T-helper 2 cell treated with Interferon-gamma antibody and Interleukin-4, amounts not matched to agents 5 μg/mL and 100 μg/mL, for 36 hours (primary cell): ENCODE measurements at regions not wholly inside any gene's neighbourhood (a gene's known extent, or its start where the extent isn't known, plus 50 kb on each side); places are given as distances from the start of the nearest gene placed in this dataset.
"Not testable (repeated sequence)": the region's sequence is repeated elsewhere in the genome, so short reads cannot be mapped to it uniquely, and the experiment has no call there.

Experiments used
- DNase-seq: peaks from one replicate; pipeline ENCODE4 v3.0.0; 2021; ENCODE audit warnings: low spot score
- H3K27ac Mint-ChIP-seq: one replicate; pipeline ENCODE4 v1.8.0; 2021; ENCODE audit warnings: mild to moderate bottlenecking, mixed read lengths
- H3K27me3 Mint-ChIP-seq: one replicate; pipeline ENCODE4 v1.8.0; 2021; ENCODE audit warnings: low read depth, mixed read lengths
- H3K36me3 Mint-ChIP-seq: one replicate; pipeline ENCODE4 v1.8.0; 2021; ENCODE audit warnings: low read depth, mixed read lengths
- H3K4me1 Mint-ChIP-seq: one replicate; pipeline ENCODE4 v1.8.0; 2021; ENCODE audit warnings: low read depth, mixed read lengths
- H3K4me3 Mint-ChIP-seq: one replicate; pipeline ENCODE4 v1.8.0; 2022; ENCODE audit warnings: mild to moderate bottlenecking, moderate library complexity, mixed read lengths
- H3K9me3 Mint-ChIP-seq: one replicate; pipeline ENCODE4 v1.8.0; 2021; ENCODE audit warnings: mixed read lengths

DNA sequence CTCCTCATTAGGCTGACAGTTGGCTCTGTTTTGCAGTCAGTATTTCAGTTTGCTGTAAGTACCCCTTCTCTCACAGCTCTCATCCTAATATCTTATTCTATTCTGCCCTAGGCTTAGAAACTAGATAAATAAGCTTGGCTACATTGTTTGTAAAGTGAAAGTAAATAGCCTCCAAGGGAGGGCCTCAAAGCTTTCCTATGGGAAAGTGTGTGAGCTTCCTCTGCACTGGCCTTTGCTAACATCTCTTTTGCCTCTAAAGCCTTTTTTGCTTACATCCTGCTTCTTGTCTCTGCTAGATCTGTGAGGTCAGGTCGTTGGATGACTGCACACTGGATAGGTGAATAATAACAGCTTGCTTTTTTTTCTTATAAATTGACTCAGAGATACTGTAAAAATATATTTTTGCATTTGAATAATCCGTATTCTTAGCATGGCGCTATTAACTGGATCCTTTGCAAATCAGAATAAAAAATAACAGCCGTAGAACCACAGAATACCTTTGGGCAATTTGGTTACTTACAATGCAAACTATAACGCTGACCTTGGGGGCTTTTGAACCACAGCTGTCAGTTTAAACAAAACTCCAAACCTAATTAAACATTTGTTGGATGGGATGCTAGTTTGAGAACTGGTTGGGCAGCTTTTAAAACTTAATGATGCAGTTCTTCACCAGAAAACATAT is 55.1 kb downstream of the TTC6 start:
- Mint-ChIP-seq H3K36me3 (no peaks in the 10 kb centered on the region), H3K4me1 (no peaks in the 10 kb centered on the region), H3K27me3 (no peaks in the 10 kb centered on the region), H3K27ac (no peak overlapping the region), H3K4me3 (no peak overlapping the region), H3K9me3 (no peaks in the 10 kb centered on the region)
- no peak for DNase-seq

DNA sequence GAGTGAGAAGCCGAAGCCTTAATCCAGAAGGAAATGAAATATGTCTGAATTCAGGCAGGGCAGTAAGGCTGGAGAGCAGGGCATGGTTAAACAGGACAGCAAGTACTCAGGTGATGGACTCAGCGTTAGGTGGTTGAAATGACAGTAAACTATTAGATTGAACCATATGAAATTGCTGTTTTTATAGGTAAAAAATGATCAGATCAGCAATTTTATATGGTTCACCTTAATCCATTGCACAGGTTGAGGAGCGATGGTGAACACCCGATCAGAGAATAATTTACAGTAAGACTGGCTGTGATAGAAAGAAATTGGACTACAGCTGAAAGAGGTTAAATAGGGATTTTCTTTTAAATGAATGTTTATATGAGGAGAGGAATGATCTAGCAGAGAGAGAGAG is 56.6 kb downstream of the TTC6 start:
- H3K4me3 Mint-ChIP-seq = no peak overlapping the region

GRCh38 chr14:37655418-37655817 is 60.0 kb downstream of the TTC6 start:
- Mint-ChIP-seq H3K27me3 (no peaks in the 10 kb centered on the region), H3K4me1 (no peaks in the 10 kb centered on the region), H3K9me3 (peaks cover 11% of the 10 kb centered on the region), H3K4me3 (no peak overlapping the region), H3K27ac (no peak overlapping the region), H3K36me3 (no peaks in the 10 kb centered on the region)
- no peak for DNase-seq

More for the DNA sequence above, 56.6 kb downstream of the TTC6 start:
- no peak for DNase-seq
- no peaks in the 10 kb centered on the region for H3K27me3 Mint-ChIP-seq
- no peaks in the 10 kb centered on the region for H3K36me3 Mint-ChIP-seq
- no peaks in the 10 kb centered on the region for H3K4me1 Mint-ChIP-seq
- no peak overlapping the region for H3K27ac Mint-ChIP-seq
- H3K9me3 Mint-ChIP-seq = no peaks in the 10 kb centered on the region

DNA sequence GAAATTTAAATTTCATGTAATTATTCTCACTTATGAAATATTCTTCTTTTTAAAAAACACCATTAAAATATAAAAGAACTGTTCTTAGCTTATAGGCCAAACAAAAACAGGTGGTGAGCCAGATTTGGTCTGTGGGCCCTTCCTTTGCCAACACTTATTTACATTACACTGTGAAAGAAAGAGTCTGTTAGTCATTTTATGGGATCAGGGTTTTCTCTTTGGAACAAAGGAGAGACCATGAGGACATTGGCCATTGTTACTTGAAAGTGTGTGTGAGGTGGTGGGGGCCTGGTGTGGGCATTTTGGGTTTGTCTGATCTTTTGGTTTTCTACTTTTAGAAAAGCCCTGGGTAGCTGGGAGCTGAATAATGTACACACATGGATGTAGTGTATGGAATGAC is 62.7 kb downstream of the TTC6 start:
- Mint-ChIP-seq H3K4me1 (no peaks in the 10 kb centered on the region), H3K4me3 (no peak overlapping the region), H3K36me3 (no peaks in the 10 kb centered on the region), H3K9me3 (peaks cover 24% of the 10 kb centered on the region), H3K27ac (no peak overlapping the region), H3K27me3 (no peaks in the 10 kb centered on the region)
- DNase-seq = no peak

DNA sequence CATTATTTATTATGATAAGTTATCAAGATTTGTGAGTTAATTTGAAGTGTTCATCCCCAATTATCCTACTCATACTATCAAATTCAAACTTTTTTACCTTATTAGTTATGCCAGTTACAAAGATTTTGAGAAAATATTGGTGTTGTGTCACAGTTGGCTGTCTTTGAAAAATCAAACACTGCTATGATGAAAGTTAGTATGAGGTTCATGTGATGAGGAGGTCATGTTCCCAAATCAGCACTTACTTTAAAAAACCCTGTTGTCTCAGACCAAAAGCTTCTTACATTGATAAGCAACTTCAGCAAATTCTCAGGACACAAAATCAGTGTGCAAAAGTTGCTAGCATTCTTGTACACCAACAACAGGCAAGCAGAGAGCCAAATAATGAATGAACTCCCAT is 68.1 kb downstream of the TTC6 start:
- Mint-ChIP-seq H3K4me3 (no peak overlapping the region), H3K9me3 (peaks cover 28% of the 10 kb centered on the region), H3K4me1 (no peaks in the 10 kb centered on the region), H3K27me3 (no peaks in the 10 kb centered on the region), H3K27ac (no peak overlapping the region), H3K36me3 (no peaks in the 10 kb centered on the region)
- DNase-seq = no peak

DNA sequence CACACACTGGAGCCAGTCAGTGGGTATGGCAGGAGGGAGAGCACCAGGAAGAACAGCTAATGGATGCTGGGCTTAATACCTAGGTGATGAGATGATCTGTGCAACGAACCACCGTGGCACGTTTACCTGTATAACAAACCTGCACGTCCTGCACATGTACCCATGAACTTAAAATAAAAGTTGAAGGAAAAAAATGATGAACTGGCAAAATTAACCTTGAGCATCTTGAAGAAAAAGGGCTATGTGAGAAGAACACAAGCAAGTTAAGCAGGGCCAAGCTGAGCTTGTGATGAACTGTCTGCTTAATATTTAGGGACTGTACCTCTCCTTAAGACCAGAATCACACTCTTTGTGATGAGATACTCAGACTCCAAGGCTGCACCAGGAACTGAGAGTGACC is 70.0 kb downstream of the TTC6 start:
- H3K4me1 Mint-ChIP-seq = no peaks in the 10 kb centered on the region
- H3K36me3 Mint-ChIP-seq = no peaks in the 10 kb centered on the region
- no peak overlapping the region for H3K27ac Mint-ChIP-seq
- no peak overlapping the region for H3K4me3 Mint-ChIP-seq
- no peak for DNase-seq
- no peaks in the 10 kb centered on the region for H3K27me3 Mint-ChIP-seq
- H3K9me3 Mint-ChIP-seq = peaks cover 28% of the 10 kb centered on the region

- no peak for DNase-seq
- Mint-ChIP-seq H3K27ac (no peak overlapping the region), H3K27me3 (no peaks in the 10 kb centered on the region), H3K36me3 (no peaks in the 10 kb centered on the region), H3K4me1 (no peaks in the 10 kb centered on the region), H3K9me3 (peaks cover 25% of the 10 kb centered on the region), H3K4me3 (no peak overlapping the region)
Observed at GRCh38 chr14:37665951-37666350, 70.5 kb downstream of the TTC6 start.

DNA sequence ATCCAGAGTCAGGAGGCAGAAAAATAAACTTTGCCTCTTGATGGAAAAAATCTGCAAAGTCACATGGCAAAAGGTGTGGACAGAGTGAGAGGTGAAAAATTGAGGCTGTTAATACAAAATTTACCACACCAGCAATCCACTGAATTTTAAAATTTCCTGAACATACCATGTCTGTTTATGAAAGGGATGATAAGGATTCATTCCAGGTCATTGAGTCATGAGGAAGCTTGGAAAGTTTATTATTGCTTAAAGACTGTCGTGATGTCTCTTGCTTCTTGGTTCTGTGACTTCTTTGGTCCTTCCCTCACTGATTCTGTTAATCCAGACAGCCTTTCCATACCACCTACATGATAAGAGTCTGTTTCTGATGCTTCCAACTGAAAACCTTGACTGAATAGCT is 73.2 kb downstream of the TTC6 start:
- no peaks in the 10 kb centered on the region for H3K27me3 Mint-ChIP-seq
- no peak overlapping the region for H3K4me3 Mint-ChIP-seq
- no peak for DNase-seq
- no peak overlapping the region for H3K27ac Mint-ChIP-seq
- peaks cover 14% of the 10 kb centered on the region for H3K9me3 Mint-ChIP-seq
- no peaks in the 10 kb centered on the region for H3K36me3 Mint-ChIP-seq
- H3K4me1 Mint-ChIP-seq = no peaks in the 10 kb centered on the region

DNA sequence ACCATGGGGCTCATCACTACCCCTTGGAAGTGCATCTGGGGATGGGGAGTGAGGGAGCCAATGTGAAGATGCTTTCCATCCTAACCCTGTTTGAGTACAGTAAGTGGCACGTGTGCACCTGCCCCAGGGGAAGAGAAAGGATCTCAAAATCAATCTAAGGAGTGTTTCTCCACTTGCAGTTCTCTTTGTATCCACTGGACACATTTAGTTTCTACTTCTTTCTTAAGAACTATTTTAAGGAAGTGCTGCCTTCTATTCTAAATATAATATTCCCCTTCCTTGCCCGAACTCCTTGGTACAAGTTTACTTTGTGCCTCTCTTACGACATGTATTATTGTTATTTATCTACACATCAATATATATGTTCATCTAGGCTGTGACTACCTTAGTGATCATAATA is 73.8 kb downstream of the TTC6 start:
- no peaks in the 10 kb centered on the region for H3K27me3 Mint-ChIP-seq
- no peak for DNase-seq
- H3K27ac Mint-ChIP-seq = no peak overlapping the region
- no peaks in the 10 kb centered on the region for H3K36me3 Mint-ChIP-seq
- H3K4me1 Mint-ChIP-seq = no peaks in the 10 kb centered on the region
- H3K4me3 Mint-ChIP-seq = no peak overlapping the region
- H3K9me3 Mint-ChIP-seq = peaks cover 9% of the 10 kb centered on the region

GRCh38 chr14:37673439-37673838 is 78.0 kb downstream of the TTC6 start:
- Mint-ChIP-seq H3K4me1 (no peaks in the 10 kb centered on the region), H3K9me3 (peaks cover 17% of the 10 kb centered on the region), H3K4me3 (no peak overlapping the region), H3K36me3 (no peaks in the 10 kb centered on the region), H3K27me3 (no peaks in the 10 kb centered on the region), H3K27ac (no peak overlapping the region)
- DNase-seq = no peak

- Mint-ChIP-seq H3K4me3 (no peak overlapping the region), H3K9me3 (peaks cover 9% of the 10 kb centered on the region), H3K36me3 (no peaks in the 10 kb centered on the region), H3K4me1 (no peaks in the 10 kb centered on the region), H3K27ac (no peak overlapping the region), H3K27me3 (no peaks in the 10 kb centered on the region)
- no peak for DNase-seq
Observed at GRCh38 chr14:37678916-37679315, 83.5 kb downstream of the TTC6 start.

DNA sequence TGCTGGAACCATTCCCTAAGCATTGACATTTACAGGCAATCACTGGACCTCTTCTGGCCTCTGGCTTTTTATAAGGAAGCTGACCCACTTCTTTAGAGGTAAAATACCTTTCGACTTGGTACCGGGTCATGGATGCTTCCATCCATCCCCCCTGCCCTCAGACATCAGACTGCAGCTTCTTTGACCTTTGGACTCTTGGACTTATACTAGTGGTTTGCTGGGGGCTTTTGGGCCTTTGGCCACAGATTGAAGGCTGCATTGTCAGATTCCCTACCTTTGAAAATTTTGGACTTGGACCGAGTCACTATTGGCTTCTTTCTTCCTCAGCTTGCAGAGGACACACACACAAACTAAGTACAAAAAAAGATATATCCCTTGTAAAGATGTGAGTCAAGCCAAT is 86.1 kb downstream of the TTC6 start:
- DNase-seq = no peak
- no peak overlapping the region for H3K27ac Mint-ChIP-seq
- no peaks in the 10 kb centered on the region for H3K4me1 Mint-ChIP-seq
- H3K9me3 Mint-ChIP-seq = peaks cover 14% of the 10 kb centered on the region
- H3K36me3 Mint-ChIP-seq = no peaks in the 10 kb centered on the region
- no peak overlapping the region for H3K4me3 Mint-ChIP-seq
- H3K27me3 Mint-ChIP-seq = no peaks in the 10 kb centered on the region

DNA sequence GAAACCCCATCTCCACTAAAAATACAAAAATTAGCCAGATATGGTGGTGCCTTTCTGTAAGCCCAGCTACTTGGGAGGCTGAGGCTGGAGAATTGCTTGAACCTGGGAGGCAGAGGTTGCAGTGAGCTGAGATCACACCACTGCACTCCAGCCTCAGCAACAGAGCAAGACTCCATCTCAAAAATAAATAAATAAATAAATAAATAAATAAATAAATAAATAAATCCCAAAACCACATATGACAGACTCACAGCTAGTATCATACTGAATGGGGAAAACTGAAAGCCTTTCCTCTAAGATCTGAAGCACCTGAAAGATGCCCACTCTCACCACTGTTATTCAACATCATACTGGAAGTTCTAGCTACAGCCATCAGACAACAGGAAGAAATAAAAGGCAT is 97.3 kb downstream of the TTC6 start:
- not testable (repeated sequence) for H3K36me3 Mint-ChIP-seq, H3K4me3 Mint-ChIP-seq
- peaks cover 47% of the 10 kb centered on the region for H3K9me3 Mint-ChIP-seq

DNA sequence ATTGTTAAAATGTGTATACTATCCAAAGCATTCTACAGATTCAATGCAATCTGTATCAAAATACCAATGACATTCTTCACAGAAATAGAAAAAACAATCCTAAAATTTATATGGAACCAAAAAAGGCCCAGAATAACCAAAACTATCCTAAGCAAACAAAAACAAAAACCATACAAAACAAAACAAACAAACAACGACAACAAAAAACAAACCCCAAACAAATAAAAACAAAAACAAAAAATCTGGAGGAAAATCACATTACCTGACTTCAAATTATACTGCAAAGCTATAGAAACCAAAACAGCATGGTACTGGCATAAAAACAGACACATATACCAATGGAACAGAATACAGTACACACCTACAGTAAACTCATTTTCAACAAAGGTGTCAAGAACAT is 98.0 kb downstream of the TTC6 start:
- H3K4me1 Mint-ChIP-seq, H3K27me3 Mint-ChIP-seq, H3K4me3 Mint-ChIP-seq, H3K27ac Mint-ChIP-seq, DNase-seq, H3K36me3 Mint-ChIP-seq: not testable (repeated sequence)
- H3K9me3 Mint-ChIP-seq = peaks cover 43% of the 10 kb centered on the region

More for the DNA sequence above, 97.3 kb downstream of the TTC6 start:
- DNase-seq, H3K27me3 Mint-ChIP-seq, H3K27ac Mint-ChIP-seq, H3K4me1 Mint-ChIP-seq: not testable (repeated sequence)

DNA sequence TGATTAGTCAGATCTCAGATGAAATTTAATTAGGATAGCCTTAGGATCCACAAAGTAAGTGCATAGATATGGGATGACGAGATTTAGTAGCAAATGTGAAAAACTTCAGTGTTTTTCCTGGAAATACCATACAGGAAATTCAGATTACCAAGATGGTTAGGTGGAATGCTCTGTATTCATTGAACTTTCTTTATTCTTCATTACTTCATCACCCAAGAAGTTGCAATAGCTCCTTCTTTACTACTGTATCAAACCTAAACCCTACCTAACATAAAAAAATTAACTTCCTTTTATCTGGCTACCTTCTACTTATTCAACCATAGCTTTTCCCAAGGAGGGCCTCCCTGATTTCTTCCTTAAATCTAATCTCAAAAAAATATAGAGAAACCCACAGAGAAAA is 100.4 kb downstream of the TTC6 start:
- Mint-ChIP-seq H3K4me3 (no peak overlapping the region), H3K27me3 (no peaks in the 10 kb centered on the region), H3K4me1 (no peaks in the 10 kb centered on the region), H3K9me3 (peaks cover 25% of the 10 kb centered on the region), H3K36me3 (no peaks in the 10 kb centered on the region), H3K27ac (no peak overlapping the region)
- DNase-seq = no peak
